Cardiac muscle cell (in vitro differentiated cells and primary cell): ENCODE measurements at regions not wholly inside any gene's neighbourhood (a gene's known extent, or its start where the extent isn't known, plus 50 kb on each side); places are given as distances from the start of the nearest gene placed in this dataset.

ENCODE experiments used
- DNase-seq, 2 donors: peaks; one replicate each; pipeline versions ENCODE4 v3.0.0 to v3.0.0-alpha.2; 2010 to 2017; ENCODE audit warnings: low read depth in 1 of 2, low spot score in 1 of 2
- H3K27ac ChIP-seq: fragments of 200-600 bp; sonication (generic); 2 replicates; pipeline ENCODE4 v1.5.1; 2016
- H3K27me3 ChIP-seq: fragments of 200-600 bp; sonication (generic); 2 replicates; pipeline ENCODE4 v1.6.0; 2016; ENCODE audit warnings: control low read depth
- H3K36me3 ChIP-seq: fragments of 200-600 bp; sonication (generic); 2 replicates; pipeline ENCODE4 v1.5.1; 2016; ENCODE audit warnings: control low read depth
- H3K4me1 ChIP-seq: fragments of 200-600 bp; sonication (generic); 2 replicates; pipeline ENCODE4 v1.8.1; 2017; ENCODE audit warnings: low read depth, mild to moderate bottlenecking, mixed run types
- H3K4me3 ChIP-seq: fragments of 200-600 bp; sonication (generic); 2 replicates; pipeline ENCODE4 v1.5.1; 2016; ENCODE audit warnings: mild to moderate bottlenecking
- H3K9me3 ChIP-seq: fragments of 200-600 bp; sonication (generic); 2 replicates; pipeline ENCODE4 v1.5.1; 2017; ENCODE audit warnings: low read depth, mild to moderate bottlenecking, control low read depth
- CTCF ChIP-seq: IDR thresholded peaks from 2 replicates; pipeline ENCODE4 v1.5.1; 2012; ENCODE audit warnings: low read depth, mild to moderate bottlenecking, low read length

- Histone ChIP-seq H3K4me3 (no peak overlapping the region), H3K27ac (no peak overlapping the region), H3K36me3 (no peaks in the 10 kb centered on the region), H3K4me1 (no peaks in the 10 kb centered on the region), H3K9me3 (no peaks in the 10 kb centered on the region), H3K27me3 (no peaks in the 10 kb centered on the region)
- DNase-seq: peak in 1 of 2 donors; percentile 5
- TF ChIP-seq CTCF: no peak
Measured at GRCh38 chr3:79983118-79983517, 215.3 kb upstream of the ROBO1 start.

GRCh38 chr3:79979990-79980389, 212.2 kb upstream of the ROBO1 start:
- no peak overlapping the region for H3K27ac ChIP-seq
- H3K9me3 ChIP-seq: no peaks in the 10 kb centered on the region
- H3K27me3 ChIP-seq: no peaks in the 10 kb centered on the region
- no peaks in the 10 kb centered on the region for H3K4me1 ChIP-seq
- no peak for TF ChIP-seq CTCF
- H3K4me3 ChIP-seq: no peak overlapping the region
- no peak for DNase-seq
- no peaks in the 10 kb centered on the region for H3K36me3 ChIP-seq

DNA sequence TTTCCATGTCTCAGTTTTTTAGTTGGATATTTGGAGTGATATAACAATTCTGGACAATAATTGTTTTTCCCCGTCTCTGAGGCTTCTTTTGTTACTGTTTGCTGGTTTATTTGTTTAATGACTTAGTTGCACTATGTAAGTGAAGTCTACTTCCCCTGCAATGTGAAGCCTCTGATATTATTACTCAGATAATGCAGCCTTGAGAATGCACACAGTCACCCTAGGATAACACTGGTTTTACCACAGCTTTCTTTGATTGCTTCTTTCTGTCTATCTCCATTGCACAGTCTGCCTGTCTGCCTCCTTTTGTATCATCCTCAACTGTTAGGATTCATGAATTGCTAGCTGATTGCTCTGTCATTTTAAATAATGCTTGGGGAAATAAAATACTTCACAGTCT, 208.7 kb upstream of the ROBO1 start:
- no peak for TF ChIP-seq CTCF
- Histone ChIP-seq H3K4me1 (no peaks in the 10 kb centered on the region), H3K9me3 (no peaks in the 10 kb centered on the region), H3K27ac (no peak overlapping the region), H3K36me3 (no peaks in the 10 kb centered on the region), H3K27me3 (no peaks in the 10 kb centered on the region), H3K4me3 (no peak overlapping the region)
- DNase-seq: no peak

- no peak overlapping the region for H3K4me3 ChIP-seq
- TF ChIP-seq CTCF: no peak
- no peaks in the 10 kb centered on the region for H3K4me1 ChIP-seq
- H3K27ac ChIP-seq: no peak overlapping the region
- no peaks in the 10 kb centered on the region for H3K27me3 ChIP-seq
- peak in 1 of 2 donors; percentile 8 for DNase-seq
- no peaks in the 10 kb centered on the region for H3K9me3 ChIP-seq
- no peaks in the 10 kb centered on the region for H3K36me3 ChIP-seq
Measured at GRCh38 chr3:79973917-79974595, 206.3 kb upstream of the ROBO1 start.

DNA sequence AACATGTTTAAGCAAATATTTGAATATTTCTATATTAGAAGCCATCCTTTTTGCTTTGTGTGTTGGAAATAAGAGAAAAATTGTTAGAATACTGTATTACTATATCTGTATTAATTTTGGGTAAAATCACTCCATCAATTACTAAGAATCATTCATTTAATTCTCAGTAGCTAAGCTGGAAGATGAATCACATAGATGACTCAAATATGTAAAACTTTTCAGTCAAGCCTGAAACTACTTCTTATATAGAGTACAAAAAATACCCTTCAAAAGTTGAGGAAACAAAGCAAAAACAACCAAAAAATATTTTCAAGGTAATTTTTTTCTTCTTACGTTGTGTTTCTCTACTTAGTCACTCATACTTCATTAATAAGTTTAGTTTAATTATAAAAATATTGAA, 205.7 kb upstream of the ROBO1 start:
- H3K9me3 ChIP-seq: no peaks in the 10 kb centered on the region
- no peak overlapping the region for H3K4me3 ChIP-seq
- H3K36me3 ChIP-seq: no peaks in the 10 kb centered on the region
- H3K27ac ChIP-seq: no peak overlapping the region
- no peaks in the 10 kb centered on the region for H3K27me3 ChIP-seq
- H3K4me1 ChIP-seq: no peaks in the 10 kb centered on the region
- no peak for TF ChIP-seq CTCF
- no peak for DNase-seq
